ELR (cell line): ENCODE measurements at regions not wholly inside any gene's neighbourhood (a gene's known extent, or its start where the extent isn't known, plus 50 kb on each side); places are given as distances from the start of the nearest gene placed in this dataset.

Experiments
- DNase-seq: peaks from one replicate; pipeline ENCODE4 v3.0.0-alpha.2; 2015; ENCODE audit warnings: low read depth

- no peak for DNase-seq
Observed at GRCh38 chr15:26477044-26477443, 295.8 kb downstream of the GABRB3 start.

- DNase-seq = no peak
Observed at GRCh38 chr15:26475554-26475953, 297.3 kb downstream of the GABRB3 start.

GRCh38 chr15:26472661-26473060 is 300.2 kb downstream of the GABRB3 start:
- DNase-seq = no peak

GRCh38 chr15:26461847-26462608 is 310.8 kb downstream of the GABRB3 start:
- DNase-seq = no peak

GRCh38 chr15:26460165-26460564 is 312.7 kb downstream of the GABRB3 start:
- DNase-seq = no peak

GRCh38 chr15:26455828-26456227 is 317.0 kb downstream of the GABRB3 start:
- DNase-seq = no peak

- no peak for DNase-seq
Observed at GRCh38 chr15:26453914-26454313, 319.0 kb downstream of the GABRB3 start.

- no peak for DNase-seq
Observed at GRCh38 chr15:26451995-26452394, 320.9 kb downstream of the GABRB3 start.

GRCh38 chr15:26449291-26449690 is 323.6 kb downstream of the GABRB3 start:
- DNase-seq = no peak

GRCh38 chr15:26443321-26443720 is 329.5 kb downstream of the GABRB3 start:
- DNase-seq = no peak

GRCh38 chr15:26442680-26443079 is 330.2 kb downstream of the GABRB3 start:
- no peak for DNase-seq

- DNase-seq = no peak
Observed at GRCh38 chr15:26439681-26440080, 333.2 kb downstream of the GABRB3 start.

GRCh38 chr15:26438718-26439117 is 334.1 kb downstream of the GABRB3 start:
- no peak for DNase-seq

GRCh38 chr15:26438316-26438715 is 334.6 kb downstream of the GABRB3 start:
- no peak for DNase-seq

- no peak for DNase-seq
Observed at GRCh38 chr15:26433818-26434217, 339.0 kb downstream of the GABRB3 start.

GRCh38 chr15:26433060-26433459 is 339.8 kb downstream of the GABRB3 start:
- no peak for DNase-seq

GRCh38 chr15:26421065-26421464 is 351.8 kb downstream of the GABRB3 start:
- no peak for DNase-seq

- DNase-seq = no peak
Observed at GRCh38 chr15:26395624-26396023, 377.2 kb downstream of the GABRB3 start.

GRCh38 chr15:26394801-26395200 is 378.1 kb downstream of the GABRB3 start:
- DNase-seq = no peak

- no peak for DNase-seq
Observed at GRCh38 chr15:26392956-26393355, 379.9 kb downstream of the GABRB3 start.

- no peak for DNase-seq
Observed at GRCh38 chr15:26391567-26392194, 381.2 kb downstream of the GABRB3 start.

- no peak for DNase-seq
Observed at GRCh38 chr15:26382444-26383072, 390.3 kb downstream of the GABRB3 start.

- no peak for DNase-seq
Observed at GRCh38 chr15:26378304-26378703, 394.6 kb downstream of the GABRB3 start.
